ENCODE measurements at regions not wholly inside any gene's neighbourhood (a gene's known extent, or its start where the extent isn't known, plus 50 kb on each side); places are given as distances from the start of the nearest gene placed in this dataset.

DNA sequence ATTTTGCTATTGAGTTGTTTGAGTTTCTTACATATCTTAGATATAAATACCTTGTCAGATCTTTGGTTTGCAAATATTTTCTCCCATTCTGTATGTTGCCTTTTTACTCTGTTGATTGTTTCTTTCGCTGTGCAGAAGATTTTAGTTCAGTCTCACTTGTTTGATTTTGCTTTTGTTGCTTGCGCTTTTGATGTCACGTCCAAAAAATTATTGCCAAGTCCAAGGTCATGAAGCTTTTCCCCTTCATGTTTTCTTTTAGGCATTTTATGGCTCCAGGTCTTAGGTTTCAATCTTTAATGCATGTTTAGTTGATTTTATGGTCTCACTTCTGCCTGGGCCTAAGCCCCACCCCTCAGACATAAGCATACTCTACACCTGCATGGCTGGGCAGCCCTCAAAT lies 131.5 kb upstream of the TNC start:
- no peaks in the 10 kb centered on the region for H3K9me3 ChIP-seq (ENCODE audit: control insufficient read depth, insufficient read depth, low read length)
- Mint-ChIP-seq H3K27ac (no peak overlapping the region), H3K4me1 (no peaks in the 10 kb centered on the region), H3K4me3 (no peak overlapping the region), H3K36me3 (no peaks in the 10 kb centered on the region), H3K27me3 (ENCODE audit: low read depth in 2 of 2) (no peaks in the 10 kb centered on the region), H3K9me3 (peaks cover 2 to 3% of the 10 kb centered on the region in 2 donors)
- no peaks in the 10 kb centered on the region for H3K36me3 ChIP-seq (ENCODE audit: control insufficient read depth, insufficient read depth, low read length)
- WGBS (ENCODE audit: insufficient coverage): 91% methylated on average over 3 of the region's 3 CpGs
- intact Hi-C loops (cut with micrococcal nuclease): no loop called here
- H3K4me3 ChIP-seq (ENCODE audit: low read length): no peak overlapping the region
- no peaks in the 10 kb centered on the region for H3K4me1 ChIP-seq (ENCODE audit: control insufficient read depth, insufficient read depth, low read length)
- ATAC-seq (no peak), DNase-seq (no peak)
- TF ChIP-seq, protein P1, sequence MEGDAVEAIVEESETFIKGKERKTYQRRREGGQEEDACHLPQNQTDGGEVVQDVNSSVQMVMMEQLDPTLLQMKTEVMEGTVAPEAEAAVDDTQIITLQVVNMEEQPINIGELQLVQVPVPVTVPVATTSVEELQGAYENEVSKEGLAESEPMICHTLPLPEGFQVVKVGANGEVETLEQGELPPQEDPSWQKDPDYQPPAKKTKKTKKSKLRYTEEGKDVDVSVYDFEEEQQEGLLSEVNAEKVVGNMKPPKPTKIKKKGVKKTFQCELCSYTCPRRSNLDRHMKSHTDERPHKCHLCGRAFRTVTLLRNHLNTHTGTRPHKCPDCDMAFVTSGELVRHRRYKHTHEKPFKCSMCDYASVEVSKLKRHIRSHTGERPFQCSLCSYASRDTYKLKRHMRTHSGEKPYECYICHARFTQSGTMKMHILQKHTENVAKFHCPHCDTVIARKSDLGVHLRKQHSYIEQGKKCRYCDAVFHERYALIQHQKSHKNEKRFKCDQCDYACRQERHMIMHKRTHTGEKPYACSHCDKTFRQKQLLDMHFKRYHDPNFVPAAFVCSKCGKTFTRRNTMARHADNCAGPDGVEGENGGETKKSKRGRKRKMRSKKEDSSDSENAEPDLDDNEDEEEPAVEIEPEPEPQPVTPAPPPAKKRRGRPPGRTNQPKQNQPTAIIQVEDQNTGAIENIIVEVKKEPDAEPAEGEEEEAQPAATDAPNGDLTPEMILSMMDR (IDR thresholded peaks at IDR 0.05): no peak
- no peak overlapping the region for H3K27ac ChIP-seq (ENCODE audit: low read length)
- no peaks in the 10 kb centered on the region for H3K27me3 ChIP-seq (ENCODE audit: control insufficient read depth, insufficient read depth, low read length)

GRCh38 chr9:115250621-115251032 lies 132.7 kb upstream of the TNC start:
- intact Hi-C loops (cut with micrococcal nuclease): no loop called here
- no peak overlapping the region for H3K4me3 Mint-ChIP-seq
- H3K4me1 Mint-ChIP-seq: no peaks in the 10 kb centered on the region
- Histone ChIP-seq H3K27ac (ENCODE audit: low read length) (no peak overlapping the region), H3K4me1 (ENCODE audit: control insufficient read depth, insufficient read depth, low read length) (no peaks in the 10 kb centered on the region), H3K9me3 (ENCODE audit: control insufficient read depth, insufficient read depth, low read length) (no peaks in the 10 kb centered on the region), H3K4me3 (ENCODE audit: low read length) (no peak overlapping the region), H3K36me3 (ENCODE audit: control insufficient read depth, insufficient read depth, low read length) (no peaks in the 10 kb centered on the region), H3K27me3 (ENCODE audit: control insufficient read depth, insufficient read depth, low read length) (no peaks in the 10 kb centered on the region)
- H3K9me3 Mint-ChIP-seq: peaks cover 2 to 3% of the 10 kb centered on the region in 2 donors
- DNase-seq (no peak), ATAC-seq (no peak)
- no peaks in the 10 kb centered on the region for H3K36me3 Mint-ChIP-seq
- no peaks in the 10 kb centered on the region for H3K27me3 Mint-ChIP-seq (ENCODE audit: low read depth in 2 of 2)
- 13% methylated on average over 1 of the region's 1 CpG for WGBS (ENCODE audit: insufficient coverage)
- no peak overlapping the region for H3K27ac Mint-ChIP-seq
- TF ChIP-seq, protein P1 (IDR thresholded peaks at IDR 0.05): no peak

DNA sequence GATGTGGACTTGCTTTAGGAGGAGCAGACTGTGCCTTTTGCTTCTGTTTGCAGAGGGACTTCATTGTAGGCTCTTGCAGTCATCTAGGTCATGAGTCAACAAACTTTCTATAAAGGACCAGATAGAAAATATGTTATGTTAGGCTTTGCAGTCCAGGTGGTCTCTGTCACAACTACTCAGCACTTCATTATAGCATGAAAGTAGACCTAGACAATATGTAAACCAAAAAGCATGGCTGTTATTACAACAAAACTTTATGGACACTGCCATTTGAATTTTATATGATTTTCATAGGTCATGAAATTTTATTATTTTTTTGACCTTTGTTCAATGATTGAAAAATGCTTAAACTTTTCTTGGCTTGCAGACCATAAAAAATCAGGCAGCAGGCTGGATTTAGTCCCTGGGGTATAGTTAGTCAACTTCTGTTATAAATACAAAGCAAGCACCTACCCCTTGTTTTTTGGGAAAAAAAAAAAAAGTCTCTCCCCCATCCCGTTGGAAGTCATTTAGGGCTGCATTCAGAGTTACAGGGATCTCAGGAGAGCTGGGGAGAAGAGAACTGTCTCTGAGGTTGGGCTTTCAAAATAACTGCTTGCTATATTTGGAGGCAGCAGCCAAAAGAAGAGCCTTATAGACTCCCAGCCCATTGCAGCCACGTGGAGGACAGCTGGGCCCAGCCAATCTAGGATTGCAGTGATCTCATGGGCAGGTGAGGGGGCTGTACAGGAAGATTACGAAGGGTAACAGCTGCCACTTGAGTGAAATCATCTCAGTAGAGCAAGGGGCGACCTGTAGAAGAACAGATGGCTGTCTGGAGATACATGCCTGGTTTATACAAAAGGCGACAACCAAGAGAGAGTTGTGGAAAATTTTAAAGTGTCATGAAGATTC lies 136.6 kb upstream of the TNC start:
- Mint-ChIP-seq H3K27ac (no peak overlapping the region), H3K4me3 (no peak overlapping the region), H3K9me3 (peaks cover 3 to 6% of the 10 kb centered on the region in 2 donors), H3K36me3 (no peaks in the 10 kb centered on the region), H3K27me3 (ENCODE audit: low read depth in 2 of 2) (no peaks in the 10 kb centered on the region), H3K4me1 (no peaks in the 10 kb centered on the region)
- DNase-seq (no peak), ATAC-seq (no peak)
- Histone ChIP-seq H3K27me3 (ENCODE audit: control insufficient read depth, insufficient read depth, low read length) (no peaks in the 10 kb centered on the region), H3K36me3 (ENCODE audit: control insufficient read depth, insufficient read depth, low read length) (no peaks in the 10 kb centered on the region), H3K4me3 (ENCODE audit: low read length) (no peak overlapping the region), H3K9me3 (ENCODE audit: control insufficient read depth, insufficient read depth, low read length) (no peaks in the 10 kb centered on the region), H3K27ac (ENCODE audit: low read length) (no peak overlapping the region), H3K4me1 (ENCODE audit: control insufficient read depth, insufficient read depth, low read length) (no peaks in the 10 kb centered on the region)
- intact Hi-C loops (cut with micrococcal nuclease): no loop called here
- WGBS (ENCODE audit: insufficient coverage): 71% methylated on average over 4 of the region's 5 CpGs
- TF ChIP-seq, protein P1 (IDR thresholded peaks at IDR 0.05): no peak

GRCh38 chr9:115261656-115262081 lies 143.7 kb upstream of the TNC start:
- no peak overlapping the region for H3K4me3 ChIP-seq (ENCODE audit: low read length)
- intact Hi-C loops (cut with micrococcal nuclease): no loop called here
- peaks cover 0 to 2% of the 10 kb centered on the region in 2 donors for H3K27me3 Mint-ChIP-seq (ENCODE audit: low read depth in 2 of 2)
- no peaks in the 10 kb centered on the region for H3K36me3 ChIP-seq (ENCODE audit: control insufficient read depth, insufficient read depth, low read length)
- no peaks in the 10 kb centered on the region for H3K27me3 ChIP-seq (ENCODE audit: control insufficient read depth, insufficient read depth, low read length)
- no peaks in the 10 kb centered on the region for H3K9me3 ChIP-seq (ENCODE audit: control insufficient read depth, insufficient read depth, low read length)
- H3K27ac Mint-ChIP-seq: no peak overlapping the region
- ATAC-seq: no peak
- DNase-seq: no peak
- no peaks in the 10 kb centered on the region for H3K4me1 ChIP-seq (ENCODE audit: control insufficient read depth, insufficient read depth, low read length)
- H3K36me3 Mint-ChIP-seq: no peaks in the 10 kb centered on the region
- no peaks in the 10 kb centered on the region for H3K4me1 Mint-ChIP-seq
- no peak overlapping the region for H3K27ac ChIP-seq (ENCODE audit: low read length)
- peaks cover 3 to 4% of the 10 kb centered on the region in 2 donors for H3K9me3 Mint-ChIP-seq
- H3K4me3 Mint-ChIP-seq: no peak overlapping the region
- TF ChIP-seq, protein P1 (IDR thresholded peaks at IDR 0.05): no peak

Measured in natural killer cell (primary cell).